Activated B cell treated with CpG ODN at 0.5 μM for 24 hours (primary cell): ENCODE measurements at regions not wholly inside any gene's neighbourhood (a gene's known extent, or its start where the extent isn't known, plus 50 kb on each side); places are given as distances from the start of the nearest gene placed in this dataset.

ENCODE experiments used
- ATAC-seq: fragments of 200-7000 bp; cut with Tn5 transposase; one replicate; pipeline ENCODE4 v1.10.0; 2021; ENCODE audit warnings: low read depth, mild to moderate bottlenecking, moderate library complexity
- CTCF ChIA-PET: fragments of 350-600 bp; sonication (Branson Sonifier 250); formaldehyde crosslinking; loops from one replicate; lab custom pipeline; 2021; ENCODE audit warnings: antibody characterized with exemption; lab: Charles Lee
- POLR2A ChIA-PET: fragments of 350-600 bp; sonication (Branson Sonifier 250); formaldehyde crosslinking; loops from one replicate; lab custom pipeline; 2021; ENCODE audit warnings: antibody characterized with exemption; lab: Charles Lee
- DNase-seq: peaks from one replicate; pipeline ENCODE4 v3.0.0; 2022
- H3K27ac Mint-ChIP-seq: one replicate; pipeline ENCODE4 v1.8.0; 2020; ENCODE audit warnings: mixed read lengths
- H3K27me3 Mint-ChIP-seq: one replicate; pipeline ENCODE4 v1.8.0; 2021; ENCODE audit warnings: mixed read lengths
- H3K36me3 Mint-ChIP-seq: one replicate; pipeline ENCODE4 v1.8.0; 2021; ENCODE audit warnings: low read depth, mixed read lengths
- H3K4me1 Mint-ChIP-seq: one replicate; pipeline ENCODE4 v1.8.0; 2021; ENCODE audit warnings: mixed read lengths
- H3K4me3 Mint-ChIP-seq: one replicate; pipeline ENCODE4 v1.8.0; 2020; ENCODE audit warnings: mild to moderate bottlenecking, mixed read lengths
- H3K9me3 Mint-ChIP-seq: one replicate; pipeline ENCODE4 v1.8.0; 2020; ENCODE audit warnings: mixed read lengths
- intact Hi-C: fragments of 100-400 bp; cut with micrococcal nuclease; formaldehyde crosslinking; loops from one replicate; pipeline ENCODE4 v1.15.1; 2024
- TF ChIP-seq, protein P1 (sequence below): fragments of 200-600 bp; IDR thresholded peaks from one replicate; pipeline ENCODE4 v1.8.0; 2022; ENCODE audit warnings: antibody characterized with exemption, mild to moderate bottlenecking

DNA sequence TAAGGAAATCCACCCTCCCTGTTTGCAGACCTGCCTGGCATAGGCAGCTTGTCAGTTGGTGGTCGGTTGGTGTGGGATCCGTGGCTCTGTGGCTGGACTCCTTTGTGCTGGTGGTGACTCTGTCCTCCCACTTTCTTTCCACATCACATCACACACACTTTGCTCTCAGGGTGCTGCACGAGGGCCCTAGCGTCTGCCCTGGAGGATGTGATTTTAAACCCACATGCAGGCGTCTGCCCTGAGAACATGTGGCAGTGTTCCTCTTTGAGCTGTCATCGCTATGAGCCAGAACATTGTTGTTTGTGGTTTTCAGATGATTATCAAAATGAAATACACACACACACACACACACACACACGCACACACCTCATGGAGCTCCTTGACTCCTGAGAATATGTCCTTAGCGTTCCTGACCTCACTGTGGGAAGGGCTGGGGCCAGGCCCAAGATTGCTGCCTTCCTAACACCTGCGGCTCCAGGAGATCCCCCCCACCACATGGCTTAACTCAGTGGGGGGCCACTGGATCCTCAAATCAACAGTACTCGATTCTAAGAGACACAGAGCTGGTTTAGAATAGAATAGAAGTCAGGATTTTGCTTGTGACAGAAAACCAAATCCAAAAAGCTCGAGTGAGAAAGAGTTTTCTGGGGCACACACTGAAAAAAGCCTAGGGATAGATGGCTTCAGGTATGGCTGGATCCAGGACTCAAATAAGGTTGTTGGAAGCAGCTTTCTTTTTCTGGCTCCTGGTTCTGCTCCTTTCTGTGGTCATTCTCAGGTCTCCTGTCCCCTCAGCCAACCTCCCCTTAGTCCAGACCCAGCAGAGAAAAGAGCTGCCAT, 54.8 kb downstream of the RTP5 start:
- TF ChIP-seq, protein P1, sequence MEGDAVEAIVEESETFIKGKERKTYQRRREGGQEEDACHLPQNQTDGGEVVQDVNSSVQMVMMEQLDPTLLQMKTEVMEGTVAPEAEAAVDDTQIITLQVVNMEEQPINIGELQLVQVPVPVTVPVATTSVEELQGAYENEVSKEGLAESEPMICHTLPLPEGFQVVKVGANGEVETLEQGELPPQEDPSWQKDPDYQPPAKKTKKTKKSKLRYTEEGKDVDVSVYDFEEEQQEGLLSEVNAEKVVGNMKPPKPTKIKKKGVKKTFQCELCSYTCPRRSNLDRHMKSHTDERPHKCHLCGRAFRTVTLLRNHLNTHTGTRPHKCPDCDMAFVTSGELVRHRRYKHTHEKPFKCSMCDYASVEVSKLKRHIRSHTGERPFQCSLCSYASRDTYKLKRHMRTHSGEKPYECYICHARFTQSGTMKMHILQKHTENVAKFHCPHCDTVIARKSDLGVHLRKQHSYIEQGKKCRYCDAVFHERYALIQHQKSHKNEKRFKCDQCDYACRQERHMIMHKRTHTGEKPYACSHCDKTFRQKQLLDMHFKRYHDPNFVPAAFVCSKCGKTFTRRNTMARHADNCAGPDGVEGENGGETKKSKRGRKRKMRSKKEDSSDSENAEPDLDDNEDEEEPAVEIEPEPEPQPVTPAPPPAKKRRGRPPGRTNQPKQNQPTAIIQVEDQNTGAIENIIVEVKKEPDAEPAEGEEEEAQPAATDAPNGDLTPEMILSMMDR, result no peak
- ChIA-PET CTCF (no interaction called here), POLR2A (no interaction called here)
- Mint-ChIP-seq H3K27ac (no peak overlapping the region), H3K9me3 (no peaks in the 10 kb centered on the region), H3K4me1 (no peaks in the 10 kb centered on the region), H3K4me3 (no peak overlapping the region), H3K27me3 (no peaks in the 10 kb centered on the region), H3K36me3 (peaks cover 15% of the 10 kb centered on the region)
- ATAC-seq, result no peak
- DNase-seq, result no peak
- intact Hi-C loops, result no loop called here

DNA sequence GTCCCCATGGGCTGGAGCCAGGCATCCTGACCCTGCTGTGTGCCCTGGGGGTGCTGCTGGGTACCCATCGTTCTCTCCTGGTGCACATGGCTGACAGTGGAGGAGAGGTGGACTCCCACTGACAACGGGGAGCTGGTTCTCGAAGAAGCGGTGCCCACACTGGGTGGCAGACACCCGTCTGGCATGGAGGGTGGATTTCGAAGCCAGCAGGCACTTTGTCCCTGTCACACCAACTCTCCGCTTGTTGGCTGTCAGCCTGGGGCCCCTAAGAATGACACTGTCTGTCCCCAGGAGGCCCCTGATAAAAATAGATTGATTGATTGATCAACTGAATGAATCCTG, 55.4 kb downstream of the RTP5 start:
- TF ChIP-seq, protein P1, result no peak
- Mint-ChIP-seq H3K36me3 (peaks cover 17% of the 10 kb centered on the region), H3K27me3 (no peaks in the 10 kb centered on the region), H3K4me1 (no peaks in the 10 kb centered on the region), H3K9me3 (no peaks in the 10 kb centered on the region), H3K27ac (no peak overlapping the region), H3K4me3 (no peak overlapping the region)
- CTCF ChIA-PET, result no interaction called here
- intact Hi-C loops, result no loop called here
- ATAC-seq (no peak), DNase-seq (no peak)
- POLR2A ChIA-PET, result no interaction called here

DNA sequence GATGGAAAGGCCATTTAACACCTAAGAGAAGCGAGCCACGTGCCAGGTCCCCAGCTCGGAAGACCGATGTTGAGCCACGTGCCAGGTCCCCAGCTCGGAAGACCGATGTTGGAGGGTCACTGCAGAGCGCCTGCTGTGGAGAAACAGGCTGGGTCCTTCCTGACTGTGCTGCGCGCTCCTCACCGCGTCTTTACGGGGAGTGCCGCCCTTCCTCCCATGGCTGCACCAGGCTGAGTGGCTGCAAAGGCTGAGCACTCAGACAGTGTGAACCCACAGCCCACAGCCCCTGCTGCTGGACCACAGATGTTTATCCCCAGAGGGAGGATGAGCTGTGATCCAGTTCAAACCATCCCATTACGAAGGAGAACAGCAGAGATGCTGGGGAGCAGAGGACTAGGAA, 55.7 kb downstream of the RTP5 start:
- ChIA-PET CTCF (no interaction called here), POLR2A (no interaction called here)
- Mint-ChIP-seq H3K36me3 (peaks cover 17% of the 10 kb centered on the region), H3K27ac (no peak overlapping the region), H3K27me3 (no peaks in the 10 kb centered on the region), H3K9me3 (no peaks in the 10 kb centered on the region), H3K4me1 (no peaks in the 10 kb centered on the region), H3K4me3 (no peak overlapping the region)
- intact Hi-C loops, result no loop called here
- TF ChIP-seq, protein P1, result no peak
- no peak for DNase-seq
- no peak for ATAC-seq

DNA sequence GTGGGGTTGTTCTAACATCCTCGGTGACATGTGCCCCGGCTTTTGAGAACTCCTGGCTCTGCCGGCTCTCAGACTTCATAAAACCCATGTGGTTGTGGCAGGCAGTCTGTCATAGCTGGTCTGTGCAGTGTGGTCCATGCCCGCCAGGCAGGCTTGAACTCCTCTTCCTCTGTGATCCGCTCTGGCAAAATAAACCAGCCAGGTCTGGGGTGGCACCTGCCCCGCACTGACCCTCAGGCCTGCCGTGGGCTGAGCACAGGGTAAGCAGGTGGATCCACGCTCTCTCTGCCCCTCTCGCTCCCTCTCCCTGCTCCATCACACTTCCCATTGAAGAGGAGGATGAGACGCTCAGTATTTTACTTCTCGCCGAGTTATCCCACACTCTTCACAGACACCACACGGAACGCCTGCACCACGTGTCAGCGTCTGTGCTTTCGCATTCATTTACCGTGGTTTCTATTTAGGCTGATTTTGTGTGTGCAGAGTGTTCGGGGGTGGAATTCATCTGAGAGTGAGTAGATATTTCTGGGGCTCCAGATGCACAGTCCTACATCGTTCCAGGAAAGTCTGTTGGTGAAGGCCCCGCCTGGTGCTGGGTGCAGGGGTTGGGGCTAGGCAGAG, 56.4 kb downstream of the RTP5 start:
- Mint-ChIP-seq H3K27ac (no peak overlapping the region), H3K4me3 (no peak overlapping the region), H3K27me3 (no peaks in the 10 kb centered on the region), H3K4me1 (no peaks in the 10 kb centered on the region), H3K36me3 (peaks cover 18% of the 10 kb centered on the region), H3K9me3 (no peaks in the 10 kb centered on the region)
- TF ChIP-seq, protein P1, result no peak
- intact Hi-C loops, result no loop called here
- CTCF ChIA-PET, result no interaction called here
- ATAC-seq, result no peak
- POLR2A ChIA-PET, result no interaction called here
- DNase-seq, result no peak

DNA sequence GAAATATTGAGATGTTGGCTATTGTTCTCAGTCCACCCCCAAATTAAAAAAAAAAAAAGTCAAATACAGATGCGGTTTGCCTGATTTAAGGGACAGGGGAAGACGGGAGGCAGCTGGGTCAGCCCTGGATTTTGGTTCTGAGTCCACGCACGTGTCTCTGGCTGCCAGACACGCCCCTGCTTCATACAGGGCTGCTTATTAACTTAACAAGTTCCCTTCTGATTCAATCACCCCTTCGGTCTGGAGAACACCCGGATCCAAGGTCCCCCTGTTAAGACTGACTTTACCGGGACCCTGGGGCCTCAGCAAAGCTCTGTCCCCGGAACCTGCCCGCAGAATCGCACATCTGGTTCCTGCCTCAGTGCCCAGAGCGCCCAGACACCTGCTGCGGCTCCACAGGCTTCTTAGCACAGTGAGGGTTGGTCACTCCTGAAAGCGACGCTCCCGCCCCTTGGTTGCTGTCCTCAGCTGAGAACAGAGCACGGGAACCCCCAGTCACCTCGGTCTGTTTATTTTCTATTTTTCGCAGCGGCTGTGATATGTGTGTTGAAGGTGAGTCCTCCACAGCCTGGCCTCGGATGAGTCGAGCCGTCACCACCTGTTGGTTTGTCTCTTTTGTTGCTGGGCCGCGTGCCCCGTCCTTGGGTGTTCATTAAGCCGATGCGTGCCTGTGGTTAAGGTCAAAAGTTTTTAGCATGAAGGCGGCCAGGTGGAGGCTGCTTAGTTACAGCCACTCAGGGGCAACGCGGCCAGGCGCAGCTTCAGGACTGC, 57.2 kb downstream of the RTP5 start:
- ATAC-seq (no peak), DNase-seq (no peak)
- TF ChIP-seq, protein P1, result no peak
- H3K27ac Mint-ChIP-seq, result no peak overlapping the region
- no peaks in the 10 kb centered on the region for H3K4me1 Mint-ChIP-seq
- ChIA-PET POLR2A (no interaction called here), CTCF (no interaction called here)
- intact Hi-C loops, result no loop called here
- no peak overlapping the region for H3K4me3 Mint-ChIP-seq
- no peaks in the 10 kb centered on the region for H3K27me3 Mint-ChIP-seq
- H3K9me3 Mint-ChIP-seq, result no peaks in the 10 kb centered on the region
- H3K36me3 Mint-ChIP-seq, result peaks cover 24% of the 10 kb centered on the region
